ENCODE measurements at regions not wholly inside any gene's neighbourhood (a gene's known extent, or its start where the extent isn't known, plus 50 kb on each side); places are given as distances from the start of the nearest gene placed in this dataset.
"Not testable (repeated sequence)": the region's sequence is repeated elsewhere in the genome, so short reads cannot be mapped to it uniquely, and the experiment has no call there.

DNA sequence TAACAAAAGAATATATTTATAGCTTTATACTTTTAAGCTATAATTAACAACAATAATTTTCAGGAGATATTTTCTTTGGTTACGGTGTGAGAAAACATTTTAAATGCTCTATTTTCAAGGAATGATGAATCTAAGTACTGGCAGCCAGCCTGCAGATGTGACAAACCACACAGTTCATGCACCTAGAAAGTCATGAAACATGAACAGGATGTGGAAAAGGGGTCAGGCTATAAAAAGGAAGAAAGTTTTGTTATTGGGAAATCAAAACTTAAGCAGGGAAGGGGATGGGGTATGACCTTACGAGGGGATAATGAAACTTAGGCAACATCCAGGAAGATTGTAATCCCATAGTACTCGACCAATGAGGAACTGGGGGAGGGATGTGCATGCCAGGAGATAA is 508.7 kb upstream of the GRAMD2B start:
- H3K27ac ChIP-seq (ENCODE audit: low read length) = no peak overlapping the region
- H3K4me1 ChIP-seq (ENCODE audit: control insufficient read depth, insufficient read depth, low read length) = no peaks in the 10 kb centered on the region
- Mint-ChIP-seq H3K9me3 (peaks cover 14 to 29% of the 10 kb centered on the region in 2 donors), H3K4me1 (no peaks in the 10 kb centered on the region), H3K27me3 (ENCODE audit: low read depth in 2 of 2) (no peaks in the 10 kb centered on the region), H3K4me3 (no peak overlapping the region), H3K27ac (no peak overlapping the region), H3K36me3 (peaks cover 5% of the 10 kb centered on the region)
- no peak for ATAC-seq
- peaks cover 8% of the 10 kb centered on the region for H3K9me3 ChIP-seq (ENCODE audit: control insufficient read depth, insufficient read depth, low read length)
- TF ChIP-seq CTCF (IDR thresholded peaks at IDR 0.05) = no peak
- DNase-seq = no peak
- no peak overlapping the region for H3K4me3 ChIP-seq (ENCODE audit: low read length)
- no peaks in the 10 kb centered on the region for H3K27me3 ChIP-seq (ENCODE audit: control insufficient read depth, insufficient read depth, low read length)
- intact Hi-C loops (cut with micrococcal nuclease) = no loop called here
- H3K36me3 ChIP-seq (ENCODE audit: control insufficient read depth, insufficient read depth, low read length) = no peaks in the 10 kb centered on the region
- WGBS (ENCODE audit: insufficient coverage) = 77% methylated on average over 3 of the region's 3 CpGs

- H3K27ac ChIP-seq (ENCODE audit: low read length); H3K4me1 ChIP-seq (ENCODE audit: control insufficient read depth, insufficient read depth, low read length); ATAC-seq; H3K27me3 ChIP-seq (ENCODE audit: control insufficient read depth, insufficient read depth, low read length); H3K9me3 ChIP-seq (ENCODE audit: control insufficient read depth, insufficient read depth, low read length); intact Hi-C loops (cut with micrococcal nuclease); H3K27ac Mint-ChIP-seq; DNase-seq; H3K4me1 Mint-ChIP-seq; H3K4me3 Mint-ChIP-seq; H3K4me3 ChIP-seq (ENCODE audit: low read length); H3K27me3 Mint-ChIP-seq (ENCODE audit: low read depth in 2 of 2); H3K36me3 ChIP-seq (ENCODE audit: control insufficient read depth, insufficient read depth, low read length); H3K36me3 Mint-ChIP-seq: not testable (repeated sequence)
- peaks cover 10 to 16% of the 10 kb centered on the region in 2 donors for H3K9me3 Mint-ChIP-seq
- WGBS (ENCODE audit: insufficient coverage) = 84% methylated on average over 11 of the region's 11 CpGs
These were observed 499.3 kb upstream of the GRAMD2B start for GRCh38 chr5:125923958-125924357.

DNA sequence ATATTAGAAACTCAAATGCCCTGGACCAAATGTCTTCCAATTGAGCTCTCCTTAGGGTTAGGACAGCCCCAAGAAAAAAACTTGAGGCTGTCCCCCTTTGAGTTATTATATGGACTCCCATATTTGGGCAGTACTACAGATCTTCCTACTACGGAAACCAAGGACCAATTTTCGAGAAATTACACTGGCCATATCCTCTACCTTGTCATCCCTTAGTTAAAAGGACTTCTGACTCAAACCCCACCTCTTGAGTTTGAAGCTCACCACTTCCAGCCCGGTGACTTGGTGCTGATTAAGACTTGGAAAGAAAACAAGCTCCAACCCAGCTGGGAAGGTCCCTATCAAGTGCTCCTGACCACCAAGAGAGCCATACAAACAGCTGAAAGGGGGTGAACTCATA is 497.0 kb upstream of the GRAMD2B start:
- DNase-seq (no peak), ATAC-seq (no peak)
- Histone ChIP-seq H3K4me1 (ENCODE audit: control insufficient read depth, insufficient read depth, low read length) (no peaks in the 10 kb centered on the region), H3K9me3 (ENCODE audit: control insufficient read depth, insufficient read depth, low read length) (peaks cover 5% of the 10 kb centered on the region), H3K4me3 (ENCODE audit: low read length) (no peak overlapping the region), H3K36me3 (ENCODE audit: control insufficient read depth, insufficient read depth, low read length) (no peaks in the 10 kb centered on the region), H3K27me3 (ENCODE audit: control insufficient read depth, insufficient read depth, low read length) (no peaks in the 10 kb centered on the region), H3K27ac (ENCODE audit: low read length) (no peak overlapping the region)
- Mint-ChIP-seq H3K27me3 (ENCODE audit: low read depth in 2 of 2) (no peaks in the 10 kb centered on the region), H3K4me1 (no peaks in the 10 kb centered on the region), H3K36me3 (peaks cover 6% of the 10 kb centered on the region), H3K4me3 (no peak overlapping the region), H3K9me3 (peaks cover 20 to 25% of the 10 kb centered on the region in 2 donors), H3K27ac (no peak overlapping the region)
- intact Hi-C loops (cut with micrococcal nuclease) = no loop called here
- 65% methylated on average over 3 of the region's 3 CpGs for WGBS (ENCODE audit: insufficient coverage)
- no peak for TF ChIP-seq CTCF (IDR thresholded peaks at IDR 0.05)

DNA sequence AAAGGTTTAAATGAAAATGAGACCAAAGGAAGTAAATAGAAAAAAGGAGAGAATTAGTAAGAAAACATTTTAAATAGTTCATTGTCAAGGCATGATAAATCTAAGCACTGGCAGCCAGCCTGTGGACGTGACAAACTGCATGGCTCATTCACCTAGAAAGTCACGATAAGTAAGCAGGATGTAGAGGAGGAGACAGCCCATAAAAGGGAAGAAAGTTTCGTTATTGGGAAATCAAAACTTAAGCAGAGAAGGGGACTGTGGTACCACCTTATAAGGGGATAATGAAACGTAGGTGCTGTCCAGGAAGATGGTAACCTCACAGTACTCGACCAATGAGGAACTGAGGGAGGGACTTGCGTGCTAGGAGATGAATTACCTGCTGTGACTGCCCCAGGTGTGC is 494.5 kb upstream of the GRAMD2B start:
- no peaks in the 10 kb centered on the region for H3K4me1 Mint-ChIP-seq
- intact Hi-C loops (cut with micrococcal nuclease) = no loop called here
- peaks cover 20 to 22% of the 10 kb centered on the region in 2 donors for H3K9me3 Mint-ChIP-seq
- no peak overlapping the region for H3K4me3 Mint-ChIP-seq
- Histone ChIP-seq H3K9me3 (ENCODE audit: control insufficient read depth, insufficient read depth, low read length) (peaks cover 5% of the 10 kb centered on the region), H3K27me3 (ENCODE audit: control insufficient read depth, insufficient read depth, low read length) (no peaks in the 10 kb centered on the region), H3K27ac (ENCODE audit: low read length) (no peak overlapping the region), H3K36me3 (ENCODE audit: control insufficient read depth, insufficient read depth, low read length) (no peaks in the 10 kb centered on the region), H3K4me3 (ENCODE audit: low read length) (no peak overlapping the region), H3K4me1 (ENCODE audit: control insufficient read depth, insufficient read depth, low read length) (no peaks in the 10 kb centered on the region)
- H3K27me3 Mint-ChIP-seq (ENCODE audit: low read depth in 2 of 2) = no peaks in the 10 kb centered on the region
- DNase-seq = no peak
- H3K36me3 Mint-ChIP-seq = peaks cover 6% of the 10 kb centered on the region
- ATAC-seq = no peak
- WGBS (ENCODE audit: insufficient coverage) = 81% methylated on average over 6 of the region's 6 CpGs
- no peak overlapping the region for H3K27ac Mint-ChIP-seq
- no peak for TF ChIP-seq CTCF (IDR thresholded peaks at IDR 0.05)

Measured in natural killer cell (primary cell).